Epithelial cell of esophagus (primary cell): ENCODE measurements at regions not wholly inside any gene's neighbourhood (a gene's known extent, or its start where the extent isn't known, plus 50 kb on each side); places are given as distances from the start of the nearest gene placed in this dataset.
"Not testable (repeated sequence)": the region's sequence is repeated elsewhere in the genome, so short reads cannot be mapped to it uniquely, and the experiment has no call there.

Experiments
- DNase-seq: peaks from one replicate; pipeline ENCODE4 v3.0.0; 2010; ENCODE audit warnings: low read depth
- H3K4me3 ChIP-seq: 2 replicates; pipeline ENCODE4 v1.5.1; 2011; ENCODE audit warnings: mild to moderate bottlenecking, low read length, control low read depth
- CTCF ChIP-seq: IDR thresholded peaks from 2 replicates; pipeline ENCODE4 v1.5.1; 2011; ENCODE audit warnings: low read depth, mild to moderate bottlenecking, low read length, control low read depth, inconsistent platforms; ENCODE audit not compliant: insufficient read depth; ENCODE audit errors: missing control alignments

- no peak for TF ChIP-seq CTCF
- H3K4me3 ChIP-seq = no peak overlapping the region
- no peak for DNase-seq
These were observed 68.5 kb upstream of the AMN1 start for GRCh38 chr12:31797230-31797872.

- DNase-seq = no peak
- TF ChIP-seq CTCF = no peak
- no peak overlapping the region for H3K4me3 ChIP-seq
These were observed 67.6 kb upstream of the AMN1 start for GRCh38 chr12:31796270-31796951.

- no peak for TF ChIP-seq CTCF
- H3K4me3 ChIP-seq = no peak overlapping the region
- DNase-seq = no peak
These were observed 65.9 kb upstream of the AMN1 start for GRCh38 chr12:31794745-31795144.

- not testable (repeated sequence) for H3K4me3 ChIP-seq, DNase-seq
These were observed 62.4 kb upstream of the AMN1 start for GRCh38 chr12:31791265-31791664.

- no peak for DNase-seq
- no peak for TF ChIP-seq CTCF
- H3K4me3 ChIP-seq = no peak overlapping the region
These were observed 61.9 kb upstream of the AMN1 start for GRCh38 chr12:31790759-31791158.

GRCh38 chr12:31785318-31785717 is 56.5 kb upstream of the AMN1 start:
- H3K4me3 ChIP-seq = no peak overlapping the region
- TF ChIP-seq CTCF = no peak
- no peak for DNase-seq

GRCh38 chr12:31783996-31784645 is 55.3 kb upstream of the AMN1 start:
- no peak overlapping the region for H3K4me3 ChIP-seq
- TF ChIP-seq CTCF = no peak
- DNase-seq = no peak
